ENCODE measurements at regions not wholly inside any gene's neighbourhood (a gene's known extent, or its start where the extent isn't known, plus 50 kb on each side); places are given as distances from the start of the nearest gene placed in this dataset.

- 46 to 68% methylated on average over 4 of the region's 4 CpGs for WGBS, 2 experiments (ENCODE audit: insufficient coverage in 2 of 2)
- Histone ChIP-seq H3K36me3 (ENCODE audit: control insufficient read depth, insufficient read depth, low read length) (no peaks in the 10 kb centered on the region), H3K4me3 (ENCODE audit: extremely low read depth, insufficient read depth, low read length, poor library complexity, severe bottlenecking) (no peak overlapping the region), H3K9me3 (ENCODE audit: control insufficient read depth, low read length) (peaks cover 76% of the 10 kb centered on the region), H3K4me1 (ENCODE audit: control insufficient read depth, insufficient read depth, low read length, poor library complexity, severe bottlenecking) (no peaks in the 10 kb centered on the region), H3K27ac (ENCODE audit: low read depth, low read length, severe bottlenecking) (no peak overlapping the region)
Measured at GRCh38 chr19:27673986-27674385, 1539.0 kb downstream of the UQCRFS1 start.

GRCh38 chr19:27672309-27673047, 1540.5 kb downstream of the UQCRFS1 start:
- Histone ChIP-seq H3K4me1 (ENCODE audit: control insufficient read depth, insufficient read depth, low read length, poor library complexity, severe bottlenecking) (no peaks in the 10 kb centered on the region), H3K4me3 (ENCODE audit: extremely low read depth, insufficient read depth, low read length, poor library complexity, severe bottlenecking) (no peak overlapping the region), H3K27ac (ENCODE audit: low read depth, low read length, severe bottlenecking) (no peak overlapping the region), H3K36me3 (ENCODE audit: control insufficient read depth, insufficient read depth, low read length) (no peaks in the 10 kb centered on the region), H3K9me3 (ENCODE audit: control insufficient read depth, low read length) (peaks cover 81% of the 10 kb centered on the region)
- 71 to 74% methylated on average over 10 of the region's 10 CpGs for WGBS, 2 experiments (ENCODE audit: insufficient coverage in 2 of 2)

GRCh38 chr19:27671876-27672275, 1541.1 kb downstream of the UQCRFS1 start:
- H3K36me3 ChIP-seq (ENCODE audit: control insufficient read depth, insufficient read depth, low read length) = no peaks in the 10 kb centered on the region
- no peak overlapping the region for H3K4me3 ChIP-seq (ENCODE audit: extremely low read depth, insufficient read depth, low read length, poor library complexity, severe bottlenecking)
- WGBS, 2 experiments (ENCODE audit: insufficient coverage in 2 of 2) = 25 to 43% methylated on average over 1 of the region's 2 CpGs
- no peaks in the 10 kb centered on the region for H3K4me1 ChIP-seq (ENCODE audit: control insufficient read depth, insufficient read depth, low read length, poor library complexity, severe bottlenecking)
- H3K27ac ChIP-seq (ENCODE audit: low read depth, low read length, severe bottlenecking) = no peak overlapping the region
- H3K9me3 ChIP-seq (ENCODE audit: control insufficient read depth, low read length) = peaks cover 82% of the 10 kb centered on the region

- WGBS, 2 experiments (ENCODE audit: insufficient coverage in 2 of 2) = 0 to 20% methylated on average over 1 of the region's 1 CpG
- Histone ChIP-seq H3K4me1 (ENCODE audit: control insufficient read depth, insufficient read depth, low read length, poor library complexity, severe bottlenecking) (no peaks in the 10 kb centered on the region), H3K27ac (ENCODE audit: low read depth, low read length, severe bottlenecking) (no peak overlapping the region), H3K36me3 (ENCODE audit: control insufficient read depth, insufficient read depth, low read length) (no peaks in the 10 kb centered on the region), H3K4me3 (ENCODE audit: extremely low read depth, insufficient read depth, low read length, poor library complexity, severe bottlenecking) (no peak overlapping the region), H3K9me3 (ENCODE audit: control insufficient read depth, low read length) (peaks cover 63% of the 10 kb centered on the region)
Measured at GRCh38 chr19:27660428-27660827, 1552.5 kb downstream of the UQCRFS1 start.

GRCh38 chr19:27657271-27658051, 1555.5 kb downstream of the UQCRFS1 start:
- no peaks in the 10 kb centered on the region for H3K4me1 ChIP-seq (ENCODE audit: control insufficient read depth, insufficient read depth, low read length, poor library complexity, severe bottlenecking)
- H3K27ac ChIP-seq (ENCODE audit: low read depth, low read length, severe bottlenecking) = no peak overlapping the region
- H3K4me3 ChIP-seq (ENCODE audit: extremely low read depth, insufficient read depth, low read length, poor library complexity, severe bottlenecking) = no peak overlapping the region
- WGBS, 2 experiments (ENCODE audit: insufficient coverage in 2 of 2) = 77 to 83% methylated on average over 9 to 10 of the region's 10 CpGs
- H3K36me3 ChIP-seq (ENCODE audit: control insufficient read depth, insufficient read depth, low read length) = no peaks in the 10 kb centered on the region
- peaks cover 81% of the 10 kb centered on the region for H3K9me3 ChIP-seq (ENCODE audit: control insufficient read depth, low read length)

- H3K36me3 ChIP-seq (ENCODE audit: control insufficient read depth, insufficient read depth, low read length) = no peaks in the 10 kb centered on the region
- H3K4me1 ChIP-seq (ENCODE audit: control insufficient read depth, insufficient read depth, low read length, poor library complexity, severe bottlenecking) = no peaks in the 10 kb centered on the region
- 48 to 62% methylated on average over 5 to 8 of the region's 8 CpGs for WGBS, 2 experiments (ENCODE audit: insufficient coverage in 2 of 2)
- no peak overlapping the region for H3K27ac ChIP-seq (ENCODE audit: low read depth, low read length, severe bottlenecking)
- H3K4me3 ChIP-seq (ENCODE audit: extremely low read depth, insufficient read depth, low read length, poor library complexity, severe bottlenecking) = no peak overlapping the region
- H3K9me3 ChIP-seq (ENCODE audit: control insufficient read depth, low read length) = peaks cover 84% of the 10 kb centered on the region
Measured at GRCh38 chr19:27654266-27654990, 1558.5 kb downstream of the UQCRFS1 start.

- no peaks in the 10 kb centered on the region for H3K4me1 ChIP-seq (ENCODE audit: control insufficient read depth, insufficient read depth, low read length, poor library complexity, severe bottlenecking)
- 57 to 75% methylated on average over 2 to 3 of the region's 3 CpGs for WGBS, 2 experiments (ENCODE audit: insufficient coverage in 2 of 2)
- peaks cover 85% of the 10 kb centered on the region for H3K9me3 ChIP-seq (ENCODE audit: control insufficient read depth, low read length)
- H3K36me3 ChIP-seq (ENCODE audit: control insufficient read depth, insufficient read depth, low read length) = no peaks in the 10 kb centered on the region
- no peak overlapping the region for H3K4me3 ChIP-seq (ENCODE audit: extremely low read depth, insufficient read depth, low read length, poor library complexity, severe bottlenecking)
- no peak overlapping the region for H3K27ac ChIP-seq (ENCODE audit: low read depth, low read length, severe bottlenecking)
Measured at GRCh38 chr19:27652796-27653195, 1560.2 kb downstream of the UQCRFS1 start.

GRCh38 chr19:27652281-27652680, 1560.7 kb downstream of the UQCRFS1 start:
- Histone ChIP-seq H3K4me3 (ENCODE audit: extremely low read depth, insufficient read depth, low read length, poor library complexity, severe bottlenecking) (no peak overlapping the region), H3K27ac (ENCODE audit: low read depth, low read length, severe bottlenecking) (no peak overlapping the region), H3K4me1 (ENCODE audit: control insufficient read depth, insufficient read depth, low read length, poor library complexity, severe bottlenecking) (no peaks in the 10 kb centered on the region), H3K36me3 (ENCODE audit: control insufficient read depth, insufficient read depth, low read length) (no peaks in the 10 kb centered on the region), H3K9me3 (ENCODE audit: control insufficient read depth, low read length) (peaks cover 85% of the 10 kb centered on the region)
- 75 to 79% methylated on average over 5 to 6 of the region's 8 CpGs for WGBS, 2 experiments (ENCODE audit: insufficient coverage in 2 of 2)

- H3K36me3 ChIP-seq (ENCODE audit: control insufficient read depth, insufficient read depth, low read length) = no peaks in the 10 kb centered on the region
- no peaks in the 10 kb centered on the region for H3K4me1 ChIP-seq (ENCODE audit: control insufficient read depth, insufficient read depth, low read length, poor library complexity, severe bottlenecking)
- H3K9me3 ChIP-seq (ENCODE audit: control insufficient read depth, low read length) = peaks cover 51% of the 10 kb centered on the region
- H3K27ac ChIP-seq (ENCODE audit: low read depth, low read length, severe bottlenecking) = no peak overlapping the region
- 68 to 81% methylated on average over 2 to 3 of the region's 4 CpGs for WGBS, 2 experiments (ENCODE audit: insufficient coverage in 2 of 2)
- H3K4me3 ChIP-seq (ENCODE audit: extremely low read depth, insufficient read depth, low read length, poor library complexity, severe bottlenecking) = no peak overlapping the region
Measured at GRCh38 chr19:27647423-27647822, 1565.5 kb downstream of the UQCRFS1 start.

- H3K4me1 ChIP-seq (ENCODE audit: control insufficient read depth, insufficient read depth, low read length, poor library complexity, severe bottlenecking) = no peaks in the 10 kb centered on the region
- peaks cover 43% of the 10 kb centered on the region for H3K9me3 ChIP-seq (ENCODE audit: control insufficient read depth, low read length)
- no peak overlapping the region for H3K4me3 ChIP-seq (ENCODE audit: extremely low read depth, insufficient read depth, low read length, poor library complexity, severe bottlenecking)
- no peak overlapping the region for H3K27ac ChIP-seq (ENCODE audit: low read depth, low read length, severe bottlenecking)
- H3K36me3 ChIP-seq (ENCODE audit: control insufficient read depth, insufficient read depth, low read length) = no peaks in the 10 kb centered on the region
- WGBS, 2 experiments (ENCODE audit: insufficient coverage in 2 of 2) = 100% methylated on average over 1 of the region's 1 CpG; no CpG with 5 or more reads in 1 of the 2 experiments
Measured at GRCh38 chr19:27635401-27635800, 1577.5 kb downstream of the UQCRFS1 start.

All from mesodermal cell (in vitro differentiated cells).